ENCODE measurements at regions not wholly inside any gene's neighbourhood (a gene's known extent, or its start where the extent isn't known, plus 50 kb on each side); places are given as distances from the start of the nearest gene placed in this dataset.
"Not testable (repeated sequence)": the region's sequence is repeated elsewhere in the genome, so short reads cannot be mapped to it uniquely, and the experiment has no call there.

GRCh38 chr5:123936548-123936947 lies 424.6 kb downstream of the CSNK1G3 start:
- POLR2A ChIA-PET = no interaction called here
- Histone ChIP-seq H4K20me1 (ENCODE audit: insufficient read depth) (no peaks in the 10 kb centered on the region), H3K79me2 (ENCODE audit: insufficient read depth, low read length) (no peaks in the 10 kb centered on the region), H3K4me3 (replicated peaks in 1 of 2; ENCODE audit: low read depth in 1 of 2, low read length in 2 of 2) (no peak overlapping the region), H3K4me2 (ENCODE audit: low read length) (no peak overlapping the region), H3K9me2 (ENCODE audit: insufficient read depth) (no peaks in the 10 kb centered on the region), H3K4me1 (ENCODE audit: control insufficient read depth in 1 of 2, insufficient read depth in 2 of 2, low read length in 2 of 2) (no peaks in the 10 kb centered on the region), H3K27ac (ENCODE audit: low read depth, low read length) (no peak overlapping the region), H3K36me3 (ENCODE audit: control insufficient read depth in 1 of 2, insufficient read depth in 2 of 2, low read length in 2 of 2) (no peaks in the 10 kb centered on the region), H3K9ac (ENCODE audit: low read length) (no peak overlapping the region), H3K9me3 (ENCODE audit: control insufficient read depth in 1 of 2, insufficient read depth in 1 of 2, low read depth in 1 of 2, low read length in 2 of 2) (no peaks in the 10 kb centered on the region), H3K27me3 (ENCODE audit: insufficient read depth, low read length) (no peaks in the 10 kb centered on the region), H2AFZ (ENCODE audit: low read depth, low read length, poor library complexity, severe bottlenecking) (peak overlapping the region; percentile 47)
- DNase-seq (ENCODE audit: low read depth, low spot score) = no peak
- intact Hi-C loops (cut with micrococcal nuclease) = no loop called here
- peak; percentile 31 for ATAC-seq
- no TSS peak for BruUV-seq (replicated peaks)
- RAD21 ChIA-PET (ENCODE audit: low non-redundant PET in 1 of 2, low total read pairs in 2 of 2, uncharacterized antibody in 2 of 2, unreplicated experiment in 2 of 2) = interaction anchor here in 1 of 2 experiments (0.6 kb wide), 1 partner anchor 1027 kb away, joined by 4 read pairs; no protein-coding TSS in a partner anchor
- TF ChIP-seq, protein P1, sequence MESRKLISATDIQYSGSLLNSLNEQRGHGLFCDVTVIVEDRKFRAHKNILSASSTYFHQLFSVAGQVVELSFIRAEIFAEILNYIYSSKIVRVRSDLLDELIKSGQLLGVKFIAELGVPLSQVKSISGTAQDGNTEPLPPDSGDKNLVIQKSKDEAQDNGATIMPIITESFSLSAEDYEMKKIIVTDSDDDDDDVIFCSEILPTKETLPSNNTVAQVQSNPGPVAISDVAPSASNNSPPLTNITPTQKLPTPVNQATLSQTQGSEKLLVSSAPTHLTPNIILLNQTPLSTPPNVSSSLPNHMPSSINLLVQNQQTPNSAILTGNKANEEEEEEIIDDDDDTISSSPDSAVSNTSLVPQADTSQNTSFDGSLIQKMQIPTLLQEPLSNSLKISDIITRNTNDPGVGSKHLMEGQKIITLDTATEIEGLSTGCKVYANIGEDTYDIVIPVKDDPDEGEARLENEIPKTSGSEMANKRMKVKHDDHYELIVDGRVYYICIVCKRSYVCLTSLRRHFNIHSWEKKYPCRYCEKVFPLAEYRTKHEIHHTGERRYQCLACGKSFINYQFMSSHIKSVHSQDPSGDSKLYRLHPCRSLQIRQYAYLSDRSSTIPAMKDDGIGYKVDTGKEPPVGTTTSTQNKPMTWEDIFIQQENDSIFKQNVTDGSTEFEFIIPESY (IDR thresholded peaks at IDR 0.05; ENCODE audit: extremely low read depth, insufficient replicate concordance, low read length) = no peak
- TF ChIP-seq, protein P2, sequence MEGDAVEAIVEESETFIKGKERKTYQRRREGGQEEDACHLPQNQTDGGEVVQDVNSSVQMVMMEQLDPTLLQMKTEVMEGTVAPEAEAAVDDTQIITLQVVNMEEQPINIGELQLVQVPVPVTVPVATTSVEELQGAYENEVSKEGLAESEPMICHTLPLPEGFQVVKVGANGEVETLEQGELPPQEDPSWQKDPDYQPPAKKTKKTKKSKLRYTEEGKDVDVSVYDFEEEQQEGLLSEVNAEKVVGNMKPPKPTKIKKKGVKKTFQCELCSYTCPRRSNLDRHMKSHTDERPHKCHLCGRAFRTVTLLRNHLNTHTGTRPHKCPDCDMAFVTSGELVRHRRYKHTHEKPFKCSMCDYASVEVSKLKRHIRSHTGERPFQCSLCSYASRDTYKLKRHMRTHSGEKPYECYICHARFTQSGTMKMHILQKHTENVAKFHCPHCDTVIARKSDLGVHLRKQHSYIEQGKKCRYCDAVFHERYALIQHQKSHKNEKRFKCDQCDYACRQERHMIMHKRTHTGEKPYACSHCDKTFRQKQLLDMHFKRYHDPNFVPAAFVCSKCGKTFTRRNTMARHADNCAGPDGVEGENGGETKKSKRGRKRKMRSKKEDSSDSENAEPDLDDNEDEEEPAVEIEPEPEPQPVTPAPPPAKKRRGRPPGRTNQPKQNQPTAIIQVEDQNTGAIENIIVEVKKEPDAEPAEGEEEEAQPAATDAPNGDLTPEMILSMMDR (IDR thresholded peaks at IDR 0.05 in 2 of 3, conservative IDR thresholded peaks at IDR 0.05 in 1 of 3; ENCODE audit: borderline replicate concordance in 1 of 3, insufficient read depth in 1 of 3, low read depth in 2 of 3, low read length in 2 of 3) = no peak
- TF ChIP-seq TCF7L2 (IDR thresholded peaks at IDR 0.05; ENCODE audit: borderline replicate concordance, extremely low read depth, insufficient read depth, insufficient read length) = no peak
- CTCF ChIA-PET = interaction anchor here (1.5 kb wide), 1 partner anchor 11 kb away, joined by 3 read pairs; no protein-coding TSS in a partner anchor

- POLR2A ChIA-PET; H3K36me3 ChIP-seq (ENCODE audit: control insufficient read depth in 1 of 2, insufficient read depth in 2 of 2, low read length in 2 of 2); H3K4me3 ChIP-seq (replicated peaks in 1 of 2; ENCODE audit: low read depth in 1 of 2, low read length in 2 of 2); H4K20me1 ChIP-seq (ENCODE audit: insufficient read depth); H3K4me1 ChIP-seq (ENCODE audit: control insufficient read depth in 1 of 2, insufficient read depth in 2 of 2, low read length in 2 of 2); ATAC-seq; H3K27me3 ChIP-seq (ENCODE audit: insufficient read depth, low read length); H3K27ac ChIP-seq (ENCODE audit: low read depth, low read length); BruUV-seq (replicated peaks); CTCF ChIA-PET; H3K9me2 ChIP-seq (ENCODE audit: insufficient read depth); DNase-seq (ENCODE audit: low read depth, low spot score); H2AFZ ChIP-seq (ENCODE audit: low read depth, low read length, poor library complexity, severe bottlenecking); H3K9ac ChIP-seq (ENCODE audit: low read length); intact Hi-C loops (cut with micrococcal nuclease); H3K79me2 ChIP-seq (ENCODE audit: insufficient read depth, low read length); H3K4me2 ChIP-seq (ENCODE audit: low read length); RAD21 ChIA-PET (ENCODE audit: low non-redundant PET in 1 of 2, low total read pairs in 2 of 2, uncharacterized antibody in 2 of 2, unreplicated experiment in 2 of 2); H3K9me3 ChIP-seq (ENCODE audit: control insufficient read depth in 1 of 2, insufficient read depth in 1 of 2, low read depth in 1 of 2, low read length in 2 of 2): not testable (repeated sequence)
Measured at GRCh38 chr5:123933812-123934211, 421.8 kb downstream of the CSNK1G3 start.

Data from HCT116 (cell line).